ENCODE measurements at regions not wholly inside any gene's neighbourhood (a gene's known extent, or its start where the extent isn't known, plus 50 kb on each side); places are given as distances from the start of the nearest gene placed in this dataset.
A peak's percentile ranks its signal among the peaks of the same experiment; 100 is the strongest.

- no peak overlapping the region; the same call in 1 of the 2 replicates for H2AK5ac ChIP-seq (ENCODE audit: low read depth, low read length)
- H3K4me1 ChIP-seq (replicated peaks in 1 of 4; ENCODE audit: control insufficient read depth in 3 of 4, insufficient read depth in 4 of 4, low read length in 3 of 4) = peaks cover 0 to 6% (median 4%) of the 10 kb centered on the region in 4 experiments; a peak in 4 of 7 replicates
- H3K9ac ChIP-seq (replicated peaks in 1 of 4; ENCODE audit: extremely low read depth in 1 of 4, low read depth in 3 of 4, low read length in 3 of 4) = no peak overlapping the region
- no peak overlapping the region for H2BK15ac ChIP-seq (ENCODE audit: low read length)
- no peaks in the 10 kb centered on the region for H3K23me2 ChIP-seq (ENCODE audit: low read depth, low read length)
- H4K8ac ChIP-seq (ENCODE audit: extremely low read depth, insufficient read depth, low read length) = no peak overlapping the region
- H3K27ac ChIP-seq (ENCODE audit: low read depth, low read length) = no peak overlapping the region
- DNase-seq (ENCODE audit: low read depth in 1 of 2, low spot score in 2 of 2) (no peak), FAIRE-seq (no peak)
- no peak overlapping the region for H3K4me3 ChIP-seq (ENCODE audit: extremely low read depth in 1 of 4, insufficient read depth in 2 of 4, low read depth in 3 of 4, low read length in 4 of 4)
- H2BK120ac ChIP-seq (replicated peaks; ENCODE audit: low read depth, low read length) = no peak overlapping the region
- no peaks in the 10 kb centered on the region; a peak in 1 of 8 replicates for H3K36me3 ChIP-seq (ENCODE audit: control insufficient read depth in 2 of 4, insufficient read depth in 4 of 4, low read length in 3 of 4)
- 98% methylated on average over 3 of the region's 3 CpGs; no CpG with 5 or more reads in 1 of the 2 experiments for WGBS, 2 experiments (ENCODE audit: extremely low coverage in 1 of 2, insufficient coverage in 1 of 2, insufficient read length in 1 of 2, insufficient replicate concordance in 2 of 2, low coverage in 1 of 2, low lambda C conversion rate in 2 of 2, missing lambda C conversion rate in 1 of 2)
- no peak overlapping the region for H3K56ac ChIP-seq (replicated peaks; ENCODE audit: insufficient read length, low read depth, low read length)
- no peak overlapping the region for H3K4me2 ChIP-seq (ENCODE audit: insufficient read depth in 1 of 2, low read depth in 2 of 2, low read length in 2 of 2)
- H3K23ac ChIP-seq (ENCODE audit: insufficient read length) = no peak overlapping the region
- no peak overlapping the region for H3K14ac ChIP-seq (ENCODE audit: insufficient read length)
- no peak overlapping the region for H2BK12ac ChIP-seq (ENCODE audit: low read depth, low read length)
- no peak overlapping the region for H3K4ac ChIP-seq (replicated peaks; ENCODE audit: insufficient read length, low read depth, low read length)
- H3K79me1 ChIP-seq (ENCODE audit: low read depth, low read length) = no peaks in the 10 kb centered on the region
- H4K5ac ChIP-seq (ENCODE audit: insufficient read length, low read depth, low read length) = no peak overlapping the region
- H2AFZ ChIP-seq (ENCODE audit: low read length) = peak overlapping the region; percentile 85; the same call in 1 of the 2 replicates
- no peaks in the 10 kb centered on the region for H4K20me1 ChIP-seq (replicated peaks in 1 of 2; ENCODE audit: control insufficient read depth in 1 of 2, insufficient read depth in 2 of 2, low read length in 2 of 2)
- no peaks in the 10 kb centered on the region for H3K79me2 ChIP-seq (ENCODE audit: control insufficient read depth in 1 of 2, insufficient read depth in 2 of 2, low read length in 2 of 2)
- no peaks in the 10 kb centered on the region for H3K27me3 ChIP-seq (replicated peaks in 1 of 4; ENCODE audit: control insufficient read depth in 3 of 4, extremely low read depth in 1 of 4, insufficient read depth in 3 of 4, low read length in 3 of 4)
- H4K91ac ChIP-seq (replicated peaks; ENCODE audit: insufficient read length, low read length) = no peak overlapping the region
- ChIA-PET CTCF (ENCODE audit: partially characterized antibody) (no interaction called here), POLR2A (ENCODE audit: partially characterized antibody) (no interaction called here)
- H3K18ac ChIP-seq (ENCODE audit: extremely low read depth, low read length) = no peak overlapping the region
- H3K9me3 ChIP-seq (ENCODE audit: insufficient read depth in 2 of 2, low read depth in 1 of 2, low read length in 1 of 2) = peaks cover 5% of the 10 kb centered on the region in 2 experiments; a peak in 1 of 4 replicates
- no peak overlapping the region for H2BK5ac ChIP-seq (ENCODE audit: low read depth, low read length)
- no peak overlapping the region; the same call in 1 of the 2 replicates for H2BK20ac ChIP-seq (ENCODE audit: low read length)
- TF ChIP-seq CEBPB (IDR thresholded peaks at IDR 0.05; ENCODE audit: low read depth, low read length) = no peak
- no peak for TF ChIP-seq SIN3A (conservative IDR thresholded peaks at IDR 0.05 in 1 of 2, IDR thresholded peaks at IDR 0.05 in 1 of 2; ENCODE audit: low read depth in 1 of 2, low read length in 2 of 2)
- TF ChIP-seq CHD2 (IDR thresholded peaks at IDR 0.05; ENCODE audit: low read length) = no peak
- no peak for TF ChIP-seq RBBP5 (IDR thresholded peaks at IDR 0.05; ENCODE audit: borderline replicate concordance, low read depth, low read length)
- TF ChIP-seq RAD21 (IDR thresholded peaks at IDR 0.05 in 1 of 2, conservative IDR thresholded peaks at IDR 0.05 in 1 of 2; ENCODE audit: low read depth in 2 of 2, low read length in 2 of 2) = no peak
Observed at GRCh38 chr13:44084146-44084545, 204.4 kb downstream of the LACC1 start.
